Neutrophil (primary cell): ENCODE measurements at regions not wholly inside any gene's neighbourhood (a gene's known extent, or its start where the extent isn't known, plus 50 kb on each side); places are given as distances from the start of the nearest gene placed in this dataset.
"Not testable (repeated sequence)": the region's sequence is repeated elsewhere in the genome, so short reads cannot be mapped to it uniquely, and the experiment has no call there.

Experiments
- H3K27ac ChIP-seq: fragments of 200-600 bp; sonication (generic); 2 replicates; pipeline ENCODE4 v1.5.1; 2016; ENCODE audit warnings: mild to moderate bottlenecking, moderate library complexity
- H3K27me3 ChIP-seq: fragments of 200-600 bp; sonication (generic); 2 replicates; pipeline ENCODE4 v1.6.0; 2016; ENCODE audit warnings: mild to moderate bottlenecking
- H3K36me3 ChIP-seq: fragments of 200-600 bp; sonication (generic); 2 replicates; pipeline ENCODE4 v1.5.1; 2017
- H3K4me1 ChIP-seq, 2 experiments: fragments of 200-600 bp in 1 of 2; sonication (generic) in 1 of 2; 1 replicate in 1 of 2; 2 replicates in 1 of 2; pipeline versions ENCODE4 v1.5.1 to v1.6.1; 2013 to 2016; ENCODE audit warnings: low read depth in 1 of 2, low read length in 1 of 2, mild to moderate bottlenecking in 1 of 2, moderate library complexity in 1 of 2; ENCODE audit not compliant: control insufficient read depth in 1 of 2, insufficient read depth in 1 of 2
- H3K4me3 ChIP-seq, 2 experiments: fragments of 200-600 bp in 1 of 2; sonication (generic) in 1 of 2; 1 replicate in 1 of 2; 2 replicates in 1 of 2; pipeline ENCODE4 v1.5.1; 2013 to 2016; ENCODE audit warnings: low read depth in 1 of 2, low read length in 1 of 2, mild to moderate bottlenecking in 1 of 2, moderate library complexity in 1 of 2
- H3K9me3 ChIP-seq: fragments of 200-600 bp; sonication (generic); 2 replicates; pipeline ENCODE4 v1.5.1; 2016
- TF ChIP-seq, protein P1 (sequence below): fragments of 200-600 bp; sonication (generic); IDR thresholded peaks from 2 replicates; pipeline ENCODE4 v1.5.1; 2016; ENCODE audit warnings: antibody characterized with exemption

DNA sequence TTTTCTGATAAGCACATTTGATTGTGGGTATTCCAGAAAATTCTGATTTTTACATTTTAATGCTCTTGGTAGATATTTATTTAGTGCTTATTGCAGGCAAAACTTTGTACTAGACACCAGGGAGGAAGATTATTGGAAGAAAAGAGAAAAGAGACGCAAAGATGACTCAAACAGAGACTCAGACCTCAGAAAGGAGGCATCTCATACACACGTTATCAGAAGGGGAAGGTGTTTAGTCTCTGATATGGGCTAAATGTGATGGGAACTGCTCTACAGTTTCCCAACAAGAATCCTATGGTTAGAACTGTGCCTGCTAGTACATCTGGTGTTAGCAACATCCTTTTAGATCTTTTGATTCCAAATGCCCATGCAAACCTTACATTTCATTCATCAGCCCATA is 245.6 kb downstream of the KLF5 start:
- H3K4me1 ChIP-seq, result no peaks in the 10 kb centered on the region
- H3K4me3 ChIP-seq, result no peak overlapping the region
- TF ChIP-seq, protein P1, sequence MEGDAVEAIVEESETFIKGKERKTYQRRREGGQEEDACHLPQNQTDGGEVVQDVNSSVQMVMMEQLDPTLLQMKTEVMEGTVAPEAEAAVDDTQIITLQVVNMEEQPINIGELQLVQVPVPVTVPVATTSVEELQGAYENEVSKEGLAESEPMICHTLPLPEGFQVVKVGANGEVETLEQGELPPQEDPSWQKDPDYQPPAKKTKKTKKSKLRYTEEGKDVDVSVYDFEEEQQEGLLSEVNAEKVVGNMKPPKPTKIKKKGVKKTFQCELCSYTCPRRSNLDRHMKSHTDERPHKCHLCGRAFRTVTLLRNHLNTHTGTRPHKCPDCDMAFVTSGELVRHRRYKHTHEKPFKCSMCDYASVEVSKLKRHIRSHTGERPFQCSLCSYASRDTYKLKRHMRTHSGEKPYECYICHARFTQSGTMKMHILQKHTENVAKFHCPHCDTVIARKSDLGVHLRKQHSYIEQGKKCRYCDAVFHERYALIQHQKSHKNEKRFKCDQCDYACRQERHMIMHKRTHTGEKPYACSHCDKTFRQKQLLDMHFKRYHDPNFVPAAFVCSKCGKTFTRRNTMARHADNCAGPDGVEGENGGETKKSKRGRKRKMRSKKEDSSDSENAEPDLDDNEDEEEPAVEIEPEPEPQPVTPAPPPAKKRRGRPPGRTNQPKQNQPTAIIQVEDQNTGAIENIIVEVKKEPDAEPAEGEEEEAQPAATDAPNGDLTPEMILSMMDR, result no peak
- no peaks in the 10 kb centered on the region for H3K27me3 ChIP-seq
- H3K27ac ChIP-seq, result no peak overlapping the region
- H3K9me3 ChIP-seq, result no peaks in the 10 kb centered on the region
- no peaks in the 10 kb centered on the region for H3K36me3 ChIP-seq

DNA sequence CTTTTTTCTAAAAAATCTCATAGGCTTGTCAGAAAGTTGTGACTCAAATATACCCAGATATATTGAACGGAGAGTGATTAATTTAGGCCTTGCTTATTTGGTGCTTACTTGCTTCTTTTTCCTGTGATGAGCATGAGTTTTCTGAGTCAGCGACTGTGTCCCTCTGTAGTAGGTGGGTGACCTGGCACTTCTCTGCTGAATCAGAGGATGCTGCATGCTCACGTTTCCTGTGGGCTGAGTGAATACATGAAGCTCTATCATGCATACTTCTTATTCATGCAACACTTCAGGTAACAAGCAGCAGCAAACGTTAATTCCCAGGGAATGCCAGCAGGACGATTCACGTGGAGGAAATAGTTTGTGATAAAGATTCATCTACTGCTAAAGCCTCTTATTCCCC is 245.0 kb downstream of the KLF5 start:
- Histone ChIP-seq H3K27ac (no peak overlapping the region), H3K27me3 (no peaks in the 10 kb centered on the region), H3K4me3 (no peak overlapping the region), H3K4me1 (no peaks in the 10 kb centered on the region), H3K9me3 (no peaks in the 10 kb centered on the region), H3K36me3 (no peaks in the 10 kb centered on the region)
- TF ChIP-seq, protein P1, result no peak

- H3K27me3 ChIP-seq, H3K27ac ChIP-seq, H3K9me3 ChIP-seq, H3K4me1 ChIP-seq, H3K4me3 ChIP-seq, H3K36me3 ChIP-seq: not testable (repeated sequence)
Measured at GRCh38 chr13:73301622-73302021, 242.8 kb downstream of the KLF5 start.

GRCh38 chr13:73300718-73301425 is 242.1 kb downstream of the KLF5 start:
- Histone ChIP-seq H3K4me1 (no peaks in the 10 kb centered on the region), H3K36me3 (no peaks in the 10 kb centered on the region), H3K9me3 (no peaks in the 10 kb centered on the region), H3K4me3 (no peak overlapping the region), H3K27me3 (no peaks in the 10 kb centered on the region), H3K27ac (no peak overlapping the region)
- TF ChIP-seq, protein P1, result no peak

- Histone ChIP-seq H3K4me1 (no peaks in the 10 kb centered on the region), H3K27ac (no peak overlapping the region), H3K27me3 (no peaks in the 10 kb centered on the region), H3K4me3 (no peak overlapping the region), H3K9me3 (no peaks in the 10 kb centered on the region), H3K36me3 (no peaks in the 10 kb centered on the region)
- TF ChIP-seq, protein P1, result no peak
Measured at GRCh38 chr13:73299787-73300186, 241.0 kb downstream of the KLF5 start.

DNA sequence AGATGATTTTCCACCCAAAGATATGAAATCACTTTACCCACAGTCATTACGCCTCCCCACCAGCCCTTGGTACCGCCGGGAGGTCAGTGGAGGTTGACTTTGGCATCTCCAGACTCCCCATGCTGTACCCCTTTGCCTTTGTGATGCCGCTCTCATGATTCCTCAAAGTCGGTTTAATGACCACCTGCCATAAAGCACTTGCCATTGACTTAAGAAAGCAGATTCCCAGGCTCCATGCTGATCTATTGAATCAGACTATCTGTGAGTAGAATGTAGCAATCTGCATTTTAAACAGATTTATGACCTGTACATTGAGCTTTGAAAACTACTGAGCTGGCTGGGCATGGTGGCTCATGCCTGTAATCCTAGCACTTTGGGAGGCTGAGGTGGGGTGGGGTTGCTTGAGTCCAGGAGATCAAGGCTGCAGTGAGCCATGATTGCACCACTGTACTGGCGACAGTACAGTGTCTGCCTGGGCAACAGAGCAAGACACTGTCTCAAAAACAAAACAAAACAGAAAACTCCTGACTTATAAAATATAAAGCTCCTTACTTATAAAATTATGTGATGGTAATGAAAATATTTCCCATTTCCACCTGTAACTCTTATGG is 235.2 kb downstream of the KLF5 start:
- no peak overlapping the region for H3K27ac ChIP-seq
- H3K27me3 ChIP-seq, result no peaks in the 10 kb centered on the region
- TF ChIP-seq, protein P1, result no peak
- no peak overlapping the region for H3K4me3 ChIP-seq
- no peaks in the 10 kb centered on the region for H3K9me3 ChIP-seq
- no peaks in the 10 kb centered on the region for H3K36me3 ChIP-seq
- no peaks in the 10 kb centered on the region for H3K4me1 ChIP-seq
